ENCODE measurements at regions not wholly inside any gene's neighbourhood (a gene's known extent, or its start where the extent isn't known, plus 50 kb on each side); places are given as distances from the start of the nearest gene placed in this dataset.
"Not testable (repeated sequence)": the region's sequence is repeated elsewhere in the genome, so short reads cannot be mapped to it uniquely, and the experiment has no call there.

DNA sequence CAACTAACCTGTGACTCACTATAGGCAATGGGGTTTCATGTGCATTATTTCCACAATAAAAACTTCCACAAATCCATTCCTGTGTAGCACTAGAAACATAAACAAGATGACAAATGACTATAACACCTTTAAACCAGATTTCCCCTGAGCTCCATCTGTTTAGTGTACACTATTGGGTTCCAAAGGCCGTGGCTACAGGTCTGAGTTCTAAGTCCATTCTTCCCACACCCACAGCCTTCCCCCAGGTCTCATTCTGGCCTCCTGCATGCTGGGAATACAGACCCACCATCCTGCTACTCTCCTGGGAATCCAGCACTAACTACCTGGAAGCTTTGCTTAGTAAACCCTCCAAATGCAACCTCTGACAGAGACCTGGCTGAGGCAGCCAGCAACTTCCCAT, 460.2 kb downstream of the RPIA start:
- not testable (repeated sequence) for DNase-seq (ENCODE audit: low spot score)

DNA sequence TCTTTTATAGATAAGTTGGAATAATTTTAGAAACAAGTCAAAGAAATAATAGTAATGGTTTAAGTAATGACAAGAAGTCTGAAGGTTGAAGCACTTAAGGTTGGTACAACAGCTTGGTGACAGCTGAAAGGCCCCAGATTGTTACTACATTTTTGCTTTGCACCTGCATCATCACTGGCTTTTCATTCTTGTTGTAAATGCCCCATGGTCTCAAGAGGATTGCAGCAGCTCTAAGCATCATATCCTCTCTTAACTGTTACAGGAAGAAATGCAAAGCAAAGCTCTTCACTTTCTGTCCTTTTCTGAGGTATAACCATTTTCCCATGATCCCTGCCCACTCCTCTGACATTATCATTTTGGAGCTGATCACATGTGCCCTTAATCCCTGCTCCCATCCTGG, 461.0 kb downstream of the RPIA start:
- DNase-seq (ENCODE audit: low spot score) = not testable (repeated sequence)

DNA sequence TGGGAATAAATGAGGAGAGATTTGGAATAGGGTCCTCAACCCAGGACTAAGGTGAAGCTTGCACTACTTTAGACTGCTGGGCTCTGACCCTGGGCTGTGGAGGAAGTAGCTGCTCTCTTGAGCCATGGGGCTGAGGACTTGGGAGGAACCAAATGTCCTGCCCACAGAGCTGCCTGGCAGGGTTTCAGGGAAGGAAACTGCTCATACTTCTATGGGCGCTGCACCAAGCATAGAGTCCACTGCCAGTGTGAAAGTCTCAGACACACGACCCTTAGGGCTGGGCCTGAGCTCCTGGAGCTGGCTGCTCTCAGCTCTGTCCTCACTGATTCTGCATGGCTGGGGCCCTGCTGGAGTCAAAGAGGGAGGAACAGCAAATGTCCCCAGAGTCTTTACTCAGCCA, 461.7 kb downstream of the RPIA start:
- DNase-seq (ENCODE audit: low spot score) = not testable (repeated sequence)

DNA sequence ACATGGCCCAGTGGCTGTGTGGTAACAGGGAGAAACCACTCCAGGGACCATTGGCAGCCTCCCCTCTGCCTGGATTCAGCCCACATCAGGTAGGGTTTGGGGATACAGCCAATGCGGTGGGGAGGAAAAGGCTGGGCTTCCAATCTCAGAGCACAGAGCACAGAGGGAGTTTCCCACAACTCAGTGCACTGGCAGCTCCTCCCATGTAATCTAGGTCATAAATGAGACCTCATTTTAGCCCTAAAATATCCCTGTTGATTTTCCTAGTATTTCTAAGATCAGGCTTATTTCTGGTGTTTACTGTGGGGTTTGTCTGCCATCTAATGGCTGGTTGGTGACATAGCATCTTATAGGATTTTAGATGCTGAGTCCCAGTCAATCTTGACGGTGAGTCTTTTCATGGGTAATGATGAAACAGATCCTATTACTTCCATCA, 462.8 kb downstream of the RPIA start:
- not testable (repeated sequence) for DNase-seq (ENCODE audit: low spot score)

DNA sequence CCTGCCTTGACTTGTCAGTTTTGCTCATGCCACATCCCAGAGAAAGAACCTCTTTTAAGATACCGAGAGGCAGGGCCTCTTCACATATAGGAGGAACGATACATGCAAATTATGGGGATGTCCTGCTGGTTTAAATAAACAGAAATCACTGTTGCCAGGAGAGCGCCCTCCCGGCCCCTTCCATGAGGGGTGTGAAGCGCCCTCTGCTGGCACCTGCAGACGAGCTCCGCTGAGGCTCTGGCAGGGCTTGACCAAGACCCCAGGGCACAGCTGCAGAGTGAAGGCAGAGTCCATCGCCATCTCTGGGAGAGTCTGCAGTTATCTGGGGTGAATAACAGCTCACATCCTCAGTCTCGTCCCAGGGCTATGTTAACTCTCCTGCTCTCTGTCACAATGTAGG, 468.8 kb downstream of the RPIA start:
- DNase-seq (ENCODE audit: low spot score) = not testable (repeated sequence)

DNA sequence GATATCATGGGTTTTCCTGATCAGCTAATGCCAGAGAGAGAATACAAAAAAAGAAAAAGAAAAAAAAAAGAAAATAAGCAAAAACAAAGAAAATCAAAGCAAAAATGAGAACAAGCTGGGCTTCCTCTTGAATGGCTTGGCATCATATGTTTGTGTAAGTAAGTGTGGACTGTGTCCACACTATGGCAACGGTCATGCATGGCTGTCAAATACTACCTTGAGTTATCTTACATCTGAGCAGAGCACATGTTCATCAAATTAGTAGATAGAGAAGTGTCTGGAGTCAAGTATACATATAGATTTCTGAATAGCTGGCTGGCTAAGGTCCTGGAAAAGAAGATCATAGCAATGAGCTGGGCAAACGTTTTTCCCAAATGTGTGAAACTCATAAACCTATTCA, 470.2 kb downstream of the RPIA start:
- not testable (repeated sequence) for DNase-seq (ENCODE audit: low spot score)

DNA sequence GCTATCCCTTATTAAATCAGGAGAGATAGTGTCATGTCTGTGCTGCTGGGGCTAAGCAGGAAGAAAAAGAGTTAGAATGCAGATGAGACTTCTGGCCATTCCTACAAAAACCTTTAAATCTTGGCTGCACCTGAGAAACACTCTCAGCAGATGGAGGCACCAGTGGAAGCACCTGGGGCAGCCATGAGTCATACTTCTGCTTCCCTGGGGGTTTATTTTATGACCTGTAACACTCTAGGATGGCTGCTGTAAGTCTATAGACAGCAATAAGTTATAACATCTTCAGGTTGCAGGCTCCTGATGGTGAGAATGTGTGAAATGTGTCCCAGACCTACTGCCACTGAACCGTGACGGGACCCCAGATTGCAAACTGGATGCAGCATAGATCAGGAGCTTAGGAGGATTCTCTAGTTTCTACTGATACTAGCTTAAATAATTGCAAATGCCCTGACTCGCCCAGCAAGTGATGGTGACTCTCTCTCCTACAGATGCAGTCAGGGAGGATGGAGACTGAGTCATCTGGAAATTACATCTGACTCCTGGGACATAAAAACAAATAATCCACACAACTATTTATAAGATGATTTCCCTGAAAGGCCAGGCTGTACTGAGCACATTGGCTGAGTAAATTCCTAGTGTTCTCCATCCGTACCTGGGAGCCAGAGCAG, 479.2 kb downstream of the RPIA start:
- DNase-seq (ENCODE audit: low spot score) = not testable (repeated sequence)

DNA sequence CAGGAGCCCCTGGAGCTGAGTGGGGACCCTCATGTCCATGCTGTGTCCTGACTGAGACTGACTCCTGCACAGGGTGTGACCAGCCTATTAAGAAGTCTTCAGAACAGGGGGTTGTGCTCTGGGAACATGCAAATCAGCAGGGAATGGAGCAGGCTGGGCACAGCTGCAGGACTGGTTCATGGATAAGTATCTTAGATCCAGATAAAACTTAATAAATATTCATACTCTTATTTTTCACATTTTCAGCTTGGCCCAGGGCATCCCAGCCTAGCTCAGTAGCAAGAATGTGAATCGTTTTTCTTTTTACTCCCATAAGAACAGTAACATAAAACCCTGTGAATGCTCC, 479.7 kb downstream of the RPIA start:
- not testable (repeated sequence) for DNase-seq (ENCODE audit: low spot score)

DNA sequence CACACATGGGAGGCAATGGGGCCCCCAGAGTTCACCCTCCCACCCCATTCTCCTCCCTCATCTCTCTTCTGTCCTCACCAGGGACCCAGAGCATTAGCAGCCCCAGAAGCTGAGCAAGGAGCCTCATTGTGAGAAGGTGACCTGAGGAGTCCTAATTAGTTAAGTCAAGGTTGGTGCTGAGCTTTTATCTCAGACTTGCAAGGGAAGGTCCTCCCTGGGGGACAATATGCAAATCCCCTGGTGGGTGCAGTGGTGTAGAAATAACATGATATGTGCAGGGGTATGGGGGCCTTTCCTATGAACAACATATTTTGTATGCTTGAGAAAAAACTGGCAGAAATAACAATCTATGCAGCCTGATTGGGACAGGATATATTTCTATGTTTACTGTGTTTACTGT, 485.5 kb downstream of the RPIA start:
- not testable (repeated sequence) for DNase-seq (ENCODE audit: low spot score)

DNA sequence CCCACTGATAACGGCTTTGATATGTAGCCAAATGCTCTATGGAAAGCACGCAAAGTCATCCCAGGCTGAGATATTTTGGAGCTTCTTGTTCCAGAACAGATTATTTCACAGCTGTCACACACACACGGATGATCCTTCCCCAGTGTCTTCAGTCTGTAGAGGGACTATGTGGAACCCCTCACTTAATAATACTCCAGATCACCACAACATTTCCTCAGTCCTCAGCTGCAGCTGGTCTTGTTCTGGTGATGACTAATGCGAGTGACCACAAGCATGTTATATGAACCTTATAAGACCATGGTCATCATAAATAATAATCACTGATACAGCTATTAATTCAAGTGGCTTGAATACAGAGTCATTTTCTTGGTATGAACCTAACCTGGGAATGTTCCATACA, 490.7 kb downstream of the RPIA start:
- DNase-seq (ENCODE audit: low spot score) = not testable (repeated sequence)

DNA sequence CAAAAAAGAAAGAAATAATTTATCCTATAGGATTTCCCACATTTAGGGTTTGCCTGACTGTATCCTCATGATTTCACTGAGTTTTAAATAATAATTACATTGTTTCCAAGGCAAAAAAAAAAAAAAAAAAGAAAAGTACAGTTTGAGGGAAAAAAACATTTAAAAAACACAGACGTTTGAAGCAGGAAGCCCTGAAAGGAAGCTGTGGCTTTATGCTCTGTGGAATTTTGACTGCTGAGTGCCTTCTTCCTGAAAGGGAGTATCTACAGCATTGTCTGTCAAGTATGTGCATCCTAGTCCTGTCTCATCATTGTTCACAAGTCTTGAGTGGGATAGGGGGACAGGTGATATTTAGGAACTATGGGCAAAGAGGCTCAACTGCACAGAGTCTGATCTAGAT, 493.3 kb downstream of the RPIA start:
- not testable (repeated sequence) for DNase-seq (ENCODE audit: low spot score)

DNA sequence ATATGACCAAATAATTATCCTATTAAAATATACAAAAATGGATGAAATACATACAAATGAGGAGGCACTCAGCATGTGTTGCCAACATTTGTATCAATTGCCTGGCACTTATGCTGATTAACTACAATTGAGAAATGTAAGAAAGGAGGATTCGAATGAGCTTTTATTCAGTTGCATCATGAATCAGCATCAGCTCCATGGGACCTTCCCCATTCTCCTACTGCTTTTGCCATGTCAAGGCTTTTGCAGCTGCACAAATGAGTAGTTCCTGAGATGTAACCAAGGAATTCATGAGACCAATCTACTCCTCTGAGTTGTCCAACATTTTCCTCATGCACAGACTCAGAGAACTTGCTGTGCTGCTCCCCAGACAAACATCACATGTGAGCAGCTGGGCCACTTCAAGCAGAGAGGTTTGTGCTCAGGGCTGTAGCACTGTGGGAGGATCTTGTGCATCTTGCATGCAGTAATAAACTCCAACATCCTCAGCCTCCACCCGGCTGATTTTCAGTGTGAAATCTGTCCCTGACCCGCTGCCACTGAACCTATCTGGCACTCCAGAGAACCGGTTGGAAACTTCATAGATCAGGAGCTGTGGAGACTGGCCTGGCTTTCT, 504.3 kb downstream of the RPIA start:
- DNase-seq (ENCODE audit: low spot score) = not testable (repeated sequence)

DNA sequence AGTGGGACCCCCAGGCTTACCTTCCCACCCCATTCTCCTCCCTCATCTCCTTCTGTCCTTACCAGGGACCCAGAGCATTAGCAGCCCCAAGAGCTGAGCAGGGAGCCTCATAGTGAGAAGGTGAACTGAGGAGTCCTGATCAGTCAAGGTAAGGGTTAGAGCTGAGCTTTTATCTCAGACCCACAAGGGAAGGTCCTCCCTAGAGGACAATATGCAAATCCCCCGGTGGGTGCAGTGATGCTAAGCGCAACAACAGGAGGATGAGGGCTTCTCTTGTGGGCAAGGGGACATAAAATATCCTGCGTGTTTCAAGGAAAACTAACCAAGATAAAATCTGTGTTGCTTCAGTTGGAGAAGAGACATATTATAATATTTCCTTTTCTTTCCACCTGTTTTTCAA, 505.2 kb downstream of the RPIA start:
- not testable (repeated sequence) for DNase-seq (ENCODE audit: low spot score)

DNA sequence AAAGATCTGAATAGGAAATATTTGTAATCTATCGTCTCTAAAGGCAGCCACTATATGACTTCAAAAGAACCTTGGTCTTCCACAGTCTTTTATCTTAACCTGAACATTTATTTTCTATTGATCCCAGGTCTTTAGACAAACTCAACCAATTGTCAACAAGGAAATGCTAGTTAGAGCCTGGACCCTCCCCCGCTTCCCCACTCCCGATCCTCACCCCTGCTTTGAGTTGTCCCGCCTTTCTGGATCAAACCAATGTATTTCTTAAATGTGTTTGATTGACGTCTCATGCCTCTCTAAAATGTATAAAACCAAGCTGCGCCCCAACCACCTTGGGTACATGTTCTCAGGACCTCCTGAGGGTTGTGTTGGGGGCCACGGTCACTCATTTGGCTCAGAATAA, 506.6 kb downstream of the RPIA start:
- not testable (repeated sequence) for DNase-seq (ENCODE audit: low spot score)

DNA sequence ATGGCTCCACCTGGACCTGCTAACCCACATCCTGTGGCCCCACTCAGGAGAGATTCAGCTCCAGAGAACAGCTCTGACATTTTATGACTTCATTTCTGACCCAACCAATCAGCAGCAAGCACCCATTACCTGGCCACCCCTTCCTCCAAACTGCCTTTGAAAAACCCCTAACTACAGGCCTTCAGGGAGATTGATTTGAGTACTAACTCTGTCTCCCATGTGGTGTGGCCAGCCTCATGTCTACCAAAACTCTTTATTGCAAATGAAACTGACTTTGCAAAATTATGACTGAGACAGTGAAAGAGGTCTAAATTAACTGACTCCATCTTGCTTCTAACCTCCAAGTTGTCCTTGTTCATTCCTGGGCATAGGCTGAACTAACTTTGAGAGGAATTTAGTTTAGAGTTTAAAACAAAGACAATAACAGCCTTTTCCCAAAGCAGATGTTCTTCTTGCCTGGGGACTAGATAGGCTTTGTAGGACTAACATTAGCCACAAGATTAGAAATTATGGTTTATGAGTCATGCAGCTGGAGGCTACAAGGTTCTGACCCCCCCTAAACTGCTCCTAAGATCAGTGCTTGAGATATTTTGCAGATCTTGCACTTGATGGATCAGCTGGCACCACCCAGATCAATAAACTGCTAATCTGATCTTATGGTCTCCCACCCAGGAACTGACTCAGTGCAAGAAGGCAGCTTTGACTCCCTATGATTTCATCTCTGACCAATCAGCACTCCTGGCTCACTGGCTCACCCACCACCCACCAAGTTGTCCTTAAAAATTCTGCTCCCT, 508.2 kb downstream of the RPIA start:
- DNase-seq (ENCODE audit: low spot score) = not testable (repeated sequence)

DNA sequence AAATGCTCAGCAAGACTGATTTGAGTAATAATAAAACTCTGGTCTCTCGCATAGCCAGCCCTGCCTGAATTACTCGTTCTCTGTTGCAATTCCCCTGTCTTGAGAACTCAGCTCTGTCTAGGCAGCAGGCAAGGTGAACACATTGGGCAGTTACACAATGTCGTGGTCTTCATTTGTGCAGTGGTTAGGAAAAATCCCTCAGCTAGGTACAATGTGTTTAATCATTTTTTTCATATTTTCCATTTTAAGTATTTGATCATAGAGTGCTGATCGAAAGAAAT, 508.7 kb downstream of the RPIA start:
- not testable (repeated sequence) for DNase-seq (ENCODE audit: low spot score)

DNA sequence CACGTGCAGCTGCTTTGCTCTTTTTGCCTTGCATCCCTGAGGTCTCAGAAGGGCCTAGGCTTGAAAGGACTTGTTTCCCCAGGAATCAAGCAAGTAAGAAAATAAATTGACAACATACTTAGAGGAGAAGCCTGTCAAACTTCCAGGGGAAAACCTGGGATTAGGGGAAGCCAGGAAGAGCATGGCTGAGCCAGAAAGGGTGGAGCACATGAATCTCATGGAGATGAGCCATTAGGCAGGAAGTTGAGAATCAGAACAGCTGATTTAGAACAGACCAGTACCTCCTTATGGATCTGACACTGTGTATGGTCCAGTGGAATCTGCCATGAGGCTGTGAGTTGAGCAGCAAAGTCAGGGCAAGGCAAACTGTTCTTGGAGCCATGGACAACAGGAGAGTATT, 511.0 kb downstream of the RPIA start:
- DNase-seq (ENCODE audit: low spot score) = not testable (repeated sequence)

DNA sequence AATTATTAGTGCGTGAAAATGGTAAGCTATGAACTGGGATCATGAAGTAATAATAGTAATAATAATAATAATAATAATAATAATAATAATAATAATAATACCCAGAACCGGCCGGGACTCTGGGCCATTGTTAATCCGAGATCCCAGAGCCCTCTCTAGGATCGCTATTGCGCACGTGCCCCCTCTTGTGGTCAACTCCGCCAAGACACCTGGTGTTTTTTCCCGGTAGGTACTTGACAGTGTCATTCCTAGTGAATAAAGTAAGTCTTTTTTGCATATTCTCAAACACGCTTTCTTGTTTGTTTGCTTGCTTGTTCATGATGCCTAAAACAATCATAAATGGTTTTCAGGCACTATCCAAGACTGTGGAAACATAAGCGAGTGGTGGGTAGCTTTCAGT, 513.7 kb downstream of the RPIA start:
- DNase-seq (ENCODE audit: low spot score) = peak; percentile 17

DNA sequence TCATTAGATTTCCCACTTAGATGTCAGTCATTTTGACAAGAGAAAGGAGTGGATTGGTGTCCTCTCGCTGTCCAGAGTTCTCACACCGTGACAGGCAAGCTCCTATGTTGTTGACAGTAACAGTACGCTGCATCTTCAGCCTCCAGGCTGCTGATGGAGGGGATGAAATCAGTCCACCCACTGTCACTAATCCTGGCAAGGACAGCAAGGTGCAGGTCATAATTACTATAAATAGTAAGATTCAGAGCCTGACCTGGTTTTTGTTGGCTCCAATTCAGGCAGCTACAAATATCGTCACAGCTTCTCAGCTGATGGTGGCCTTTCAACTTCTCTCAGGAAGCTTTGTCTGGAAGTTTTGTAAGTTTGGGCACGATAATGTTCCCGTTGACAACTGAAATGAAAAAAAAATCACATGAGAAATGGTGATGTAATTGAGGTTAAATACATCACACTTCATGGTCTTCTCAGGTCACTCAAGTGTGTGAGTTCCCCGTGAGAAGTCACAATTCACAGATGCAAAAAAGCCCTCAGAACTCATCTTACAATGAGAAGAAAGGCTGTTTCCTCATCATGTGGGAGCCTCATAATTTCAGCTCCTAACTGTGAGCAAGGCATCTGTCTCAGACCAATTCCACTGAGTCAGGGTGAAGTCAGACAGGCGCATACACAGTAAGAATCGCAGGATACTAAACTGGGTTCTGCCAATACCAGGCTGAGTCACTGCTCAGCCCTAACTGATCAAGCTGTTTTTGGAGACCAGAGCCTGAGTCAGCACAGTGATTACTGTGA, 516.9 kb downstream of the RPIA start:
- DNase-seq (ENCODE audit: low spot score) = not testable (repeated sequence)

DNA sequence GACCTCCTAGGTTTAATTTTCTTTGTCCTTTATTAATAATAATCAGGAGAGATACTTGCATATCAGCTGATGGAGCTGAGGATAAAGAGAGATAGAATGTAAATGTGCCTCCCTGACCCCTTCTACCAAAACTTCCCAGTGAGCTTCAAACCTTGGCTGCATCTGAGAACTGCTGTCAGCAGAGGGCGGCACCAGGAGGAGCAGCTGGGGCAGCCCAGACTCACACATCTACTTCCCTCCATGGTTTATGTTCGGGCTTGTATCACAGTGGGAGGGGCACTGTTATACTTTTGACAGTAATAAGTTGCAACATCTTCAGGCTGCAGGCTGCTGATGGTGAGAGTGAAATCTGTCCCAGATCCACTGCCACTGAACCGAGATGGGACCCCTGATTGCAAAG, 521.7 kb downstream of the RPIA start:
- DNase-seq (ENCODE audit: low spot score) = not testable (repeated sequence)

DNA sequence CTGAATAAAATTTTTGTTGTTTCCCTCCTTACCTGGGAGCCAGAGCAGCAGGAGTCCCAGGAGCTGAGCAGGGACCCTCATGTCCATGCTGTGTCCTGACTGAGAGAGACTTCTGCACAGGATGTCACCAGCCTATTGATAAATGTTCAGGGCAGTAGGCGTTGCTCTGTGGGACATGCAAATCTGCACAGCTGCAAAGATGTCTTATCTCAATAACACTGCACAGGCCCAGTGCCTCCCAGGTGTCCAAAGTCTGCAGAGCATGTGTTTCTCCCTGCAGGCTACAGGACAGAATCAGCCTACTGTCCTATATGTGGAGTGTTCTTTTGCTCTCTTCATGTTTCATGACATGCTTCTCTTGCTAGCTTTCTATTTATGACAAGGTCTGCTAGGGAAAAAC, 522.3 kb downstream of the RPIA start:
- DNase-seq (ENCODE audit: low spot score) = not testable (repeated sequence)

DNA sequence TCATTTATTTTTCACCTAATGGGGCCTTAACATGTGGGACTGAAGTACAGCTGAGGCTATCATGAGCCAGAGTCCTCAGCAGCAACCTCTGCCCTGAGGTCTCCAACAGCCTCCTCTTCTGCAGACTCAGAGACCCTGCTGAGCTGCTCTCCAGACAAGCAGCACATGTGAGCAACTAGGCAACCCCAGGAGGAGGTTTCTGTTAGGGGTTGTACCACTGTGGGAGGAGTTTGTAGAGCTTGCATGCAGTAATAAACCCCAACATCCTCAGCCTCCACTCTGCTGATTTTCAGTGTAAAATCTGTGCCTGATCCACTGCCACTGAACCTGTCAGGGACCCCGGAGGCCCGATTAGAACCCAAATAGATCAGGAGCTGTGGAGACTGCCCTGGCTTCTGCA, 530.0 kb downstream of the RPIA start:
- DNase-seq (ENCODE audit: low spot score) = not testable (repeated sequence)

Measured in HuH-7 (cell line).